ENCODE measurements at regions not wholly inside any gene's neighbourhood (a gene's known extent, or its start where the extent isn't known, plus 50 kb on each side); places are given as distances from the start of the nearest gene placed in this dataset.

GRCh38 chr13:70284371-70284770, 176.1 kb upstream of the KLHL1 start:
- TF ChIP-seq SUZ12 (IDR thresholded peaks at IDR 0.05; ENCODE audit: extremely low read depth, insufficient read depth, insufficient read length) (no peak), ZNF274 (IDR thresholded peaks at IDR 0.05; ENCODE audit: low read depth, low read length) (no peak), YY1 (IDR thresholded peaks at IDR 0.05; ENCODE audit: insufficient read depth, insufficient read length) (no peak)
